ENCODE measurements at regions not wholly inside any gene's neighbourhood (a gene's known extent, or its start where the extent isn't known, plus 50 kb on each side); places are given as distances from the start of the nearest gene placed in this dataset.
"Not testable (repeated sequence)": the region's sequence is repeated elsewhere in the genome, so short reads cannot be mapped to it uniquely, and the experiment has no call there.

- DNase-seq = no peak
Observed at GRCh38 chr3:106485217-106485616, 616.4 kb upstream of the CBLB start.

- no peak for DNase-seq
Observed at GRCh38 chr3:106485802-106486201, 617.0 kb upstream of the CBLB start.

DNA sequence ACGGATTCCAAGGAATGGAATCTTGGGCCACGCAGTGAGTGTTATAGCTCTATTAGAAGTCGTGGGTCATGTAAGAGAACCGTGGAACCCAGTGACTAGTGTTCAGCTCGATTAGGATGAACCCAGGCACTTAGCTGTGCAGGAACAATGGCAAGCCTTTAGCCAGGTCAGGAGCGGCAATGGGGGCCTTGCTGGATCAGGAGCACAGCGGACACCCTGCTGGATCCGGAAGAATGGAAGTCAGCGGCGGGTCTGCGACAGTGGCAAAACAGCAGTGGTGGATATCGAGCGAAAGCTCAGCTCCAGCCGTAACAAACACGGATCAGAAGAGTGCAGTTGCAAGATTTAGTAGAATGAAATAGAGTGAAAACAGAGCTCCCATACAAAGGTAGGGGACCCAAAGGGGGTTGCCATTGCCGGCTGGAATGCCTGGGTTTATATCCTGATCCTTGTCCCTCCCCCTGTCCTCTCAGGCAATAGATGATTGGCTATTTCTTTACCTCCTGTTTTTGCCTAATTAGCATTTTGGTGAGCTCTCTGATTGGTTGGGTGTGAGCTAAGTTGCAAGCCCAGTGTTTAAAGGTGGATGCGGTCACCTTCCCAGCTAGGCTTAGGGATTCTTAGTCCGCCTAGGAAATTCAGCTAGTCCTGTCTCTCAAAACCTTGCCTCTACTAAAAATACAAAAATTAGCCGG, 618.3 kb upstream of the CBLB start:
- not testable (repeated sequence) for DNase-seq

GRCh38 chr3:106488331-106488730, 619.5 kb upstream of the CBLB start:
- DNase-seq = no peak

GRCh38 chr3:106491796-106492195, 623.0 kb upstream of the CBLB start:
- DNase-seq = no peak

- DNase-seq = no peak
Observed at GRCh38 chr3:106508331-106508893, 639.6 kb upstream of the CBLB start.

DNA sequence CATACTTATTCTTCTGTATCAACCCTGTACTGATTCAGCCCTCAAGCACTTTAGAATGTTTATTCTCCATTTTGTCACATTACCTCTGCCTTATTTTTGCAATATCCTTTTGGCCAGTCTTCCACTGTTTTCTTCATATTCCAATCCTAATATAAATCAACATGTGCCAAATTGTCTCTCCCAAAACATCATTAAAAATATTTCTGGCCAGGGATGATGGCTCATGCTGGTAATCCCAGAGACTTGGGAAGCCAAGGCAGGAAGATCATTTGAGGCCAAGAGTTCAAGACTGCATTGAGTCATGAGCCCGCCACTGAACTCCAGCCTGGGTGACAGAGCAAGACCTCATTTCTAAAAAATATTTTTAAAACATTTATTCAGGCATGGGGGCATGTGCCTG, 641.4 kb upstream of the CBLB start:
- no peak for DNase-seq

DNA sequence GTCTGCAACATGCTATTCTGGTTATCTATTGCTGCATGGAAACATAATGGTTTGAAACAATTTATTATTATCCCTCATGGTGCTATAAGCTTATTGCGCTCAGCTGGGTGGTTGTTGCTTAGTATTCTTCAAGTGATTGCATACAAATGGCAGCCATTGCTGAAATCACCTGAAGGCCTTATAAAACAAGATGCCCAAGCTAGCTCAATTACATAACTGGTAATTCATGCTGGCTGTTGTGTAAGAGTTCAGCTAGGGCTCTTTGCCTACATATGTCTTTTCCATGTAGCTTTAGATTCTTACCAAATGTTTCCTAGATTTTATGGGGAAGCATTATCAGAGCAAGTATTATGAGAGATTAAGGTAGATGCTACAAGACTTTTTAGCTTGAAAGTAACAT, 644.0 kb upstream of the CBLB start:
- no peak for DNase-seq

- no peak for DNase-seq
Observed at GRCh38 chr3:106514431-106514830, 645.6 kb upstream of the CBLB start.

GRCh38 chr3:106518516-106518915, 649.7 kb upstream of the CBLB start:
- DNase-seq = no peak

GRCh38 chr3:106522397-106522796, 653.6 kb upstream of the CBLB start:
- DNase-seq = no peak

DNA sequence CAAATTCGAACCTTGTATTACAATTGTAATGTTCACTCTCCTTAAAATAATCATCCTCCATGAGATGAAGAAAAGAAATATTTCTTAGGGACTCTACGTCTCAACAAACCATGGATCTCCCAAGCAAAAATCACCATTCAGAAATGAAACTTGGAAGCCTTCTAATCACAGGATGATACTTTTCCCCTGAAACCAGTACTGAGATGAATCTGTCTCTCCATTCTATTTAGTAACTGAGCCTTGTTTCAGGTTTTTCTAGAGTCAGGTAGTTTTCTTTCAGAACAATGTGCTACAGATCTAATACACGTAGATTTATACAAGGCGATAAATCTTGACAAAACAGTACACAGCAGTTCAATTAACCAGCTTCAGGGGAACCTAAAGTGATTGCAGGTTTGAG, 660.1 kb upstream of the CBLB start:
- DNase-seq = no peak

DNA sequence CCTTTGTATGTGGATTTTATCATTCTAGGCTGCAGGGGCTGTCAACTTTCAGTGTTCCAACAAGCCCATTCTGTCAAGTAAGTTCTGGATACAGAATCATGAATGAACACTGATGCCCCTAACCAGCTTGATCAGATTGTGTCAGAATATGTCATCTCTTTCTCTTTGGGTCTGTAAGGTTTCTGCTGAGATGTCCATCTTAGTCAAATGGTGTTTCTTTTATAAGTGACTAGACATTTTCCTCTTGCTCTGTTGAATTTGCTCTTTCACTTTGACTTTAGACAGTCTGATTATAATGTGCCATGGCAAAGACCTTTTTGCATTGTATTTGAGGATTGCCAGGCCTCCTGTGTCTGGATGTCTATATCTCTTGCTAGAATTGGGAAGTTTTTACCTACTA, 660.9 kb upstream of the CBLB start:
- DNase-seq = no peak

DNA sequence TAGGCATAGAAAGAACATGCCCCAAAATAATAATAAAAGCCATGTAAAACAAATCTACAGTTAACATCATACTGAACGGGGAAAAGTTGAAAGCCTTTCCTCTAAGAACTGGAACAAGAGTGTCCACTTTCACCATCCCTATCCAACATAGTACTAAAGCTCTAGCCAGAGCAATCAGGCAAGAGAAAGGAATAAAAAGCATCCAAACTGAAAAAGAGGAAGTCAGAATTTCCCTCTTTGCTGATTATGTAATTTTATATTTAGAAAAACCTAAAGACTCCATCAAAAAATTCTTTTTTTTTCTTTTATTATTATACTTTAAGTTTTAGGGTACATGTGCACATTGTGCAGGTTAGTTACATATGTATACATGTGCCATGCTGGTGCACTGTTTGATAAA, 661.6 kb upstream of the CBLB start:
- DNase-seq = no peak

GRCh38 chr3:106531771-106532329, 663.0 kb upstream of the CBLB start:
- not testable (repeated sequence) for DNase-seq

DNA sequence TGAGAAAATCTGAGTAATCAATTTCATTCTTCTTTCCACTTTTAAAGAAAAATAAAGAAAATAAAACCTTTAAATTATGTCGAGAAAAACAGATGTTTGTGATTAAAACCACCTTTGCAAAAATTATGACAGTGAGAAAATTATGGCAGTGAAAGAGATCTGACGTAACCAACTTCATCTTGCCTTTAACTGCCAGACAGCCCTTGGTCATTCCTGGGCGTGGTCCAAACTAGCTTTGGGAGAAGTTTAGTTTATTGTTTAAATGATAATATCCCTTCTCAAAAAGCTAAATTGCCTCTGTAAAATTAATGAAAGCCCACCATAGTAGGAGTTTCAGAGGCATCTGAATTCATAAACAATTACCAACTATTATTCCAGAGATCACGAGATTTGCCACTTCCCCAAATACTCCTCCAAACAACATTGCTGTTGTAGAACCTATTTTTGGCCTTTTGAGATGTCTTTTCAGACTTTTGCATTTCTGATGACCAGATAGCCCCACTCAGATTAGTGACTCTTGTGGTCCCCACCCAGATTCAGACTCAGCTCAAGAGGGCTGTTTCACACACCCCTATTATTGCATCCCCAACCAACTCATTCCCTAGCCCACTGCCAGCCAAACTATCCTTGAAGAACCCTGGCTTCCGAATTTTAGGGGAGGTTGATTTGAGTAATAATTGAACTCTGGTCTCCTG, 664.4 kb upstream of the CBLB start:
- DNase-seq = no peak

DNA sequence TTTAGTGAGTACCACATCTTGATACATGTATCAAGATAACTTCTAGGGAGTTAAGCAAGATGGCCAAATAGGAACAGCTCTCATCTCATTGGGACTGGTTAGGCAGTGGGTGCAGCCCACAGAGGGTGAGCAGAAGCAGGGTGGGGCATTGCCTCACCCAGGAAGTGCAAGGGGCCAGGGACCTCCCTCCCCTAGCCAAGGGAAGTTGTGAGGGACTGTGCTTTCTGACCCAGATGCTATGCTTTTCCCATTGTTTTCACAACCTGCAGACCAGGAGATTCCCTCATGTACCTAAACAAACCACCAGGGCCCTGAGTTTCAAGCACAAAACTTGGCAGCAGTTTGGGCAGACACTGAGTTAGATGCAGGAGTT, 665.0 kb upstream of the CBLB start:
- no peak for DNase-seq

- DNase-seq = no peak
Observed at GRCh38 chr3:106534206-106534605, 665.4 kb upstream of the CBLB start.

DNA sequence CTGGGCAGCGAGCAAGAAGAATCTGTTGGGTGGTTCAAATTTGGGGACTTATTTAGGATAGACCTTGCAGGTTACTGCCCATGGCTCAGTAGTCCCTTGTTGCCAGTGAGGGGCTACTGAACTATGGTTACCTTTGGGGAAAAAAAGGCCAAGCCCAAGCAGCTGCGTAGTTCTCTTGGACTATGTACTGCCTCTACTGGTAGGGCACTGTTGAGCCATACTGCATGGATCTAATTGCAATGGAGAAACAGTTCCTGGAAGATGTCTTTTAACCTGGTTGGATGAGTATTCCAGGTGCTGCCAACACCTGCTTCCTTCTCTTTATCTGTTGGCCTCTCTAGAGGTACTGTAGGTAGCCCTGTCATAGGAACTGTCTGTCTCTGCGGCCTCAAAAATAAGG, 671.9 kb upstream of the CBLB start:
- no peak for DNase-seq

DNA sequence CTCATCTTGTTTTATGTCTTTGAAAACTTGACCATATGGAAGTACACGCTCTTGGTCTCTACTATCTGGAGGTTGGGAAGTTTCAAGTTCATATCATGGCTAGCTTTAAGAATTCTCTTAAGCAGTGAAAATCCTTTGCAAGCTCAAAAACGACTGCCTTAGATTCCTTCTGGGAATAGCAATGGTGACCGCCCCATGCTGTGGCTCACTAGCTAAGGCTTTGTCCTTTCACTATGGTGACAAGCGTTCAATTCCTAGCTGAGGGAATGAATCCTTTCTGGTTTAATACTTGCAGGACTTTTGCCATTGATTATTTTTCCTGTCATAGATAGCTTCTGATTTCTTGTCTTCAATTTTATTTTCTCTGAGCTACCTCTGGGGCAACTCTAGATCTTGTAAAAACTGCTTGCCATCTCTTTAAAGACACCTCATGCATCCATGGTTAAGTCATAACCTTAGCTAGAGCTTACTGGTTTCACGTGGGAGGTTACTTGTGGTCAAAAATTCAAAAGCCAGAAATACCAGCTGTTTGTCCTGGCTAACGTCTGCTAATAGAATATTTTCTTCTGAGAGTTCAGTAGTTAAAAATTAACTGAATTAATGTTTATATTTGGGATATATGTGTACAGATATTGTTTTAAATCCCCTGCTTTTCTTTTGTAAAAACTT, 673.4 kb upstream of the CBLB start:
- no peak for DNase-seq

DNA sequence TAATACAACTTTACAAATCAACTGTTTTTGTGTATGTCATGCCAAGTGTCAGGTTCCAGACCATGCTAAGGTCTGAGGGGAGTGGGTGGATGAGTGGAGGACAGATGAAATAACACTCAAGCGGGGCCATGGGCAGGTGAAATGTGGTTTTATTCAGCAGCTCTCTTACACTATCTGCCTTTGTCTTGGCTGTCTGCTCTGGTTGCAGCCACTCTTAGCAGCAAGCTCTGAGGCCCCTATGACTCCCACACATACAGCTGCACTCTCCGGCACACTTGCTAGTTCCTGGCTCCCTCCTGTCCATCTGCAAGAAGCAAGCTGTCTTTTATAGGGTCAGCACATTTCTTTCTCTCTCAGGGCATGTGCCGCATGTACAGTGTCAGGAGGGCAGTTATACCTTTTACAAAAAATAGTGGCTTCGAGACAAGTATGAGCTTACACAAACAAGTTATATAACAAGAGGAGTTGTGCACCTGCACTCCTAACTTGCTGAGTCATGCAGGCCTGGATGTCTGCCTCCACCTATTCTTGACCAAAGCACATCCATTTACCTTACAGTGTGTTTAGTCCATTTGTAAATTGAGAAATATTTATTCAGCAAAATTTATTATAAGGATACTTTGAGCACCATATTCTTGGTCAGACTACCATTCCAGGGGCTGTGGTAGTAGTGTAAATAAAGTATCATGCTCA, 683.7 kb upstream of the CBLB start:
- DNase-seq = no peak

- no peak for DNase-seq
Observed at GRCh38 chr3:106560451-106560966, 691.7 kb upstream of the CBLB start.

DNA sequence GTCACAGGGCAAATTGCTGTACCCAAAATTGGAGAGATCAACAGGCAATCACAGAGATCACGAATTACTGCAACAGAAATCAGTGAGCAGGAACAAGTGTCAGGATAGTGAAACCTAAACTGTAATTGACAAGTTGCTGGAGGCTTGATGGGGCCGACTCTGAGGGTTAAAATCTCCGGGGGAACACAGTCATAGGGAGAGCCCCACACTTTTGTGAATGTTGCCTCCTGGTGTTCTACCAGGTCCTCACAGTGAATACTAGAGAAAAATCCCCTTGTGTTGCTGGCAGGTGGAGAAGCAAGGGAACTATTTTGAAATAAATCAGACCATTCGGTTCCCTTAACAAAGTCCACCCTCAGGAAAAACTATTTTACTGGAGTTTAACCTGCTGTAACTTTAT, 697.5 kb upstream of the CBLB start:
- DNase-seq = no peak

Data from GOT3 (cell line).